ENCODE measurements at regions not wholly inside any gene's neighbourhood (a gene's known extent, or its start where the extent isn't known, plus 50 kb on each side); places are given as distances from the start of the nearest gene placed in this dataset.

DNA sequence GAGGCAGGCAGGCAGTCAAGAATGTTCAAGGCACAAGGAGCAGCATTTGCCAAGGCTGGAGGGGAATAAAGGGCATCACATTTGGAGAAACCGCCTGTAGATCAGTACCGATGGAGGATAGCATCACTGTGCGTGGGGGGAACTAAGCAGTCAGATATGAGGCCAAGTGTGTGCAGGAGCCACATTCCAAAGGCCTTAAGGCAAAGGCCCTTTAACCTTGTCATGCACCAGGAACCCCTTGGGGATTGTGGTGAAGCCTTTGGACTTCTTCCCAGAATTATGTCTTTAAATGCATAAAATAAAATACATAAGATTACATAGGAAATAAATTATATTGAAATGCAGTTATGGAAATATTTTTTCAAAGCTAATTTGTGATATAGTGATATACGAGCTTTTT is 532.1 kb downstream of the BUD13 start:
- TF ChIP-seq, protein P1, sequence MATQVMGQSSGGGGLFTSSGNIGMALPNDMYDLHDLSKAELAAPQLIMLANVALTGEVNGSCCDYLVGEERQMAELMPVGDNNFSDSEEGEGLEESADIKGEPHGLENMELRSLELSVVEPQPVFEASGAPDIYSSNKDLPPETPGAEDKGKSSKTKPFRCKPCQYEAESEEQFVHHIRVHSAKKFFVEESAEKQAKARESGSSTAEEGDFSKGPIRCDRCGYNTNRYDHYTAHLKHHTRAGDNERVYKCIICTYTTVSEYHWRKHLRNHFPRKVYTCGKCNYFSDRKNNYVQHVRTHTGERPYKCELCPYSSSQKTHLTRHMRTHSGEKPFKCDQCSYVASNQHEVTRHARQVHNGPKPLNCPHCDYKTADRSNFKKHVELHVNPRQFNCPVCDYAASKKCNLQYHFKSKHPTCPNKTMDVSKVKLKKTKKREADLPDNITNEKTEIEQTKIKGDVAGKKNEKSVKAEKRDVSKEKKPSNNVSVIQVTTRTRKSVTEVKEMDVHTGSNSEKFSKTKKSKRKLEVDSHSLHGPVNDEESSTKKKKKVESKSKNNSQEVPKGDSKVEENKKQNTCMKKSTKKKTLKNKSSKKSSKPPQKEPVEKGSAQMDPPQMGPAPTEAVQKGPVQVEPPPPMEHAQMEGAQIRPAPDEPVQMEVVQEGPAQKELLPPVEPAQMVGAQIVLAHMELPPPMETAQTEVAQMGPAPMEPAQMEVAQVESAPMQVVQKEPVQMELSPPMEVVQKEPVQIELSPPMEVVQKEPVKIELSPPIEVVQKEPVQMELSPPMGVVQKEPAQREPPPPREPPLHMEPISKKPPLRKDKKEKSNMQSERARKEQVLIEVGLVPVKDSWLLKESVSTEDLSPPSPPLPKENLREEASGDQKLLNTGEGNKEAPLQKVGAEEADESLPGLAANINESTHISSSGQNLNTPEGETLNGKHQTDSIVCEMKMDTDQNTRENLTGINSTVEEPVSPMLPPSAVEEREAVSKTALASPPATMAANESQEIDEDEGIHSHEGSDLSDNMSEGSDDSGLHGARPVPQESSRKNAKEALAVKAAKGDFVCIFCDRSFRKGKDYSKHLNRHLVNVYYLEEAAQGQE (IDR thresholded peaks at IDR 0.05; ENCODE audit: borderline replicate concordance in 1 of 2, low read depth in 1 of 2, low read length in 2 of 2): no peak
- TF ChIP-seq RORA (CRISPR knock-in tag; IDR thresholded peaks at IDR 0.05) (no peak), HNRNPL (IDR thresholded peaks at IDR 0.05; ENCODE audit: low read depth, low read length) (no peak)

All from HepG2 (cell line).